GM18870 (cell line): ENCODE measurements at regions not wholly inside any gene's neighbourhood (a gene's known extent, or its start where the extent isn't known, plus 50 kb on each side); places are given as distances from the start of the nearest gene placed in this dataset.

Experiments
- ATAC-seq: cut with Tn5 transposase; IDR thresholded peaks from one replicate; pipeline ENCODE4 v1.9.1; 2021; ENCODE audit warnings: moderate library complexity; ENCODE audit not compliant: unreplicated experiment

GRCh38 chr11:134915881-134916280, 503.8 kb upstream of the B3GAT1 start:
- ATAC-seq = no peak

GRCh38 chr11:134915212-134915611, 503.2 kb upstream of the B3GAT1 start:
- no peak for ATAC-seq

- ATAC-seq = no peak
These were observed 502.1 kb upstream of the B3GAT1 start for GRCh38 chr11:134913999-134914590.

GRCh38 chr11:134913391-134913790, 501.3 kb upstream of the B3GAT1 start:
- ATAC-seq = no peak

DNA sequence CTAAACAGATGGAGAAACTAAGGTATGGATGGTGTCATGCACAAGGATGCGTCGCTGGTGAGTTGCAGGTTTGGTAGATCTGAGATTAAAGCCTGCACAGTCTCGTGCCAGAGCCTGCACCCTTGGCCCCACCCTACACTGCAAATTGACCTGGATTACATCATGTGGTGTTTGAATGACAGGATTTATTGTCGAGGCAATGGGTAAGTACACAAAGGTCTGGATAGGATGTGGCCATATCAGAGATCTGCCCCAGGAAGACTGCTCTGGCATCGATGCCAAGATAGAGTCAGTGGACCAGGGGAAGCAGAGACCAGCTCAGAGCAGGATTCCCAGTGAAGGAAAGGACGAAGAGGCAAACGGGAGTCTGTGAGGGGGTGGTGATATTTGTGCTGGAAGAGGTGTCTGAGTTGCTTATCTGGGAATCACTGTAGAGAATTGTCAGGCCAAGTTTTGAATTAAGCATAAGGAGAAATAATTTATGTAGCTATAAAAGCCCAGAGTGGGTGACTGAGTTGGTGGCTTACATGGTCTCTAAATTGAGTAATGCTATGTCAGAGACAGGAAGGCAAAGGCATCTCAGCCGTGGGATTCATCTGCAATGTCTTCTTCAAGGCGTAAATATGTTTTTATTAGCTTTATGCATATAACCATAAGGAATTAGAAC, 499.6 kb upstream of the B3GAT1 start:
- no peak for ATAC-seq

DNA sequence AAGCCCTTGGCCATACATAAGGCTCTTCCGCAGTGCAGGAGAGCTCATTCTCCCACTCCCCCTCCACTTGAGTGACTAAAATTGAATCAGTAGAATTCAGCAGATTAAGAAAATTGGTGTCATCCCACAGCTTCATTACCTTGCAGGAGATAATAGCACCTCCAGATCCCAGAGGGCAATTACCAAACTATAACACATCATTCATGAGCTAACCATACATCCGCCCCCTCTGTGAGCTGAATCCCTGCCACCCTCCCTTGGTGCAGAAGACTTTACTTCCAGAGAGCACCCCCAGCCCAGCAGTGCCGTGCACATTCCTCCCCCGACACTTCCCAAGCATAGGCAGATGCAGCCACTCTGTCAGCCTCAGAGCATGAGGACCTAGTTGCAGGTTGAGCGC, 496.5 kb upstream of the B3GAT1 start:
- ATAC-seq = no peak

DNA sequence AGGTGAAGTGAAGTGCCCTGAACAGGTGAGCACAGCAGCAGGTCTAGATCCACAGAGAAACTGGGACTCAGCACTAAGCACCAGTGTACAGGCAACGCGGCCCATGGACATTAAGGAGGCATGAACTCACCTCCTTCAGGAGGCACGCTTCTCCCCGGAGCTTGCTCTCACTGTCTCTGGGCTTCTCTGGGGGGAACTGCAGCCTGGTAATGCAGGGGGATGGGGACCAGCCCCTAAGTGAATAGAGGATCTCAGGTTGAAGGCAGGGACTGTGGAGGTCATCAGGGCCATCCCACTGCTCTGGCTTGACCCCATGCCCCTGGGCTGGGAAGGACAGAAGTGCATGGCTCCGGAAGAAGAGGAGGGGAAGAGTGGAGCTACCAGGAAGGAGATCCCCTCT, 495.6 kb upstream of the B3GAT1 start:
- no peak for ATAC-seq

DNA sequence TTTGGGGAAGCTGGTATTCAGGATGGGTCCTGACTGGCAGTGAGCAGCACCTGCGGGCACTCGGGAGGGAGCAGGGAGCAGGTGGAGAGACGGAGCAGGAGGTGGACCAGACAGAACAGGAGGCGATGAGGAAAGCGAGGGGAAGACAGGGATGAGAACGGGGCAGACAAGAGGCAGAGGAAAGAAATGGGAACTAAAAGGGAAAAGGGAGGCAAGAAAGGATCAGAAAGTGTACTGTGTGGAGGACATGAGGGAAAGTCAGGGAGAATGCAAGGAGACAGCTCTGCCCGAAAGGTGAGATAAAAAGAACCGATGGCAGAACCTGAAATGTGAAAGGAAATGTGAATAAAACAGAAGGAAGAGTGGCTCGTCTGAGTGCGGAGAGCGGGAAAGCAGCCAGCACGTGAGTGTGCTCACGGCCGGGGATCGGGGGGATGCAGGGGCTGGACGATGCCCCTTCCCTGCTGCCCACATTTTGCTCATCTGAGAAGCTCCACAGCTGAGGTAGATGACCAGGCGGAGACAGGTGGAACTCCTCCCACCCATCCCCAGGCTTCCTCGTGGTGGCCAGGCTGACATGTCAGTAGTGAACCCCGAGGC, 494.4 kb upstream of the B3GAT1 start:
- no peak for ATAC-seq

GRCh38 chr11:134905928-134906327, 493.9 kb upstream of the B3GAT1 start:
- ATAC-seq = no peak

DNA sequence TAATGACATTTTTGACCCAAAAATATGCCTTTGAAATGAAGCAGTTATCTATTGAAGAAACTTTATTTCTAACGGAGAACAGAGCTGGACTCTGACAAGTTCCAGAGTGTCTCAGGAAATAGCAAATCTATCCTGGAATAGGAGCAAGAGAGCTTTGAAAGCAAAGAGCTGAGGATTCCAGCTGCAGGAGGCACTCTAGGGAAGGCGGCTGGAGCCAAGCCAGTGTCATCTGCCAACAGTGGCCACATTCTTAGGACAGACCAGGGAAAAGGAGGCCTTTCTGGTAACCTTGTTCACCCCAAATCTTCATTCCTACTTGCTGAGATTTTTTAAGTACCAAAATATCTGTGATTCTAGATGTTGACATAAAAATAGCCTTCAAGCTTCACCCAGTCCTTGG, 493.5 kb upstream of the B3GAT1 start:
- no peak for ATAC-seq

DNA sequence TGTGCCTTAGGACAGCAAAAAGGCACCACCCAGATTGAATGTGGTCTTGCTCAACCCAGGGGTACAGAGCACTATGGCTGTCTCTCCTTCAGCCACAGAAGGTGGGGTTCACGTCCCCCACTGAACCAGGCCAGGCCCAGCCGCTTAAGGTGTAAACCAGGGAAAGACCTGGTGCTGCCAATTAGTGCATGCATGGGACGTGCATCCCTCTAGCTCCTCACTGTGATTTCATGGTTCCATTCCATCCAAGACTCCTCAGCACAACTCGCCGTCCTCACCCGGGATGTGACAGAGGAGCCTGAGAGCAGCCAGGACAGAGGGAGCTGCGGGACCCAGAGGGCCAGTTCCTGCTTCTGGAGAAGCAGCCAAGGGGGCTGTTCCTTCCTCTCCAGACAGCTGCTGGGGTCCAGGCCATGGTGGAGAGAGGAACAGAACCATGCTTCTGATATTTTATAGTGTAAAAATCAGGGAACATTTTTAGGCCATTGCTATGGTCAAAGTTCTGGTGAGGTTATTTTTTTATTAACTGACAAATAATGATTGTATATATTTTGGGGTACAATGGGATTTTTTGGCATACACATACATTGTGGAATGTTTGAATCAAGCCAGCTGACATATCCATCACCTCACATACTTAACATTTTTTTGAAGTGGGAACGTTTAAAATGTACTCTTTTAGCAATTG, 492.2 kb upstream of the B3GAT1 start:
- no peak for ATAC-seq

DNA sequence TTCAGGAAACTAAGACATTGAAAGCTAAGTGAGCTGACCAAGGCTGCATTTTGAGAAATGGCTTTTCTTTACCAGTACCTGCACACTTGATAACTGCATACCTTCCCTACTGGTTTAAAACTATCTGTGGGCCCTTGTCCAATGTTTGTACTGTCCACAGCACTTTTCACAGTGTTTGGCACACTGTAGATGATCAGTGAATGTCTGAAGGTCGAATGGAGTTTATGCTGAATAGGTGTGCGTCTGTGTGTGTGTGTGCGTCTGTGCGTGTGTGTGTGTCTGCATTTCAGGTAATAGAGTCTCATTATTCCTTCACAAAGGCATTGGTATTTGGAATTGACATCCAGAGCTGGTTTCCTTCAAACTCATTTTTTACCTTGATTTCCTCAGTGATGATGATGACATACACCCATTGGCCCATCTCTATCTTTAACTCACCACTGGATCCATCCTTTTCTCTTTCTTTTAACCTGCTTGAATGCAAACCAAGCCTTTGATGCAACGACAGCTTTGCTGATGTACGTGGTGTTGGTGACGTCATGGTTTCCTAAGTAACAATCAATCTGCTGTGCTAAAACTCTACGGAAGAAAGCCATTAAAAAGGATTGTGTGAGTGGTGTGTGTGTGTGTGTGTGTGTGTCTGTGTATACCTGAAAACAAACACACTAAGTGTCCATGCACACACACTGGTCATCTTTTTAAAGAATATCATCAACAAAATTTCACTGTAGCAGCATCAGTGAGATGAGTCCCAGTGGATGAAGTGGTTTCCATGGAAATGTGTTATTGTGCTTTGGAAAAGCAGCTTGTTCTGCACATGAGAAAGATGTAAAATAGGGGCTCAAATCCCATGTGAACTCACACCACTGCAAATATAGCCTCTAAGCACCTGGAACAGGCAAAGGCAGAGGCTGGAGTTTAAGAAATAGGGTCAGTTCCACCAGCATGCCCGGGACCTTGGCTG, 490.2 kb upstream of the B3GAT1 start:
- ATAC-seq = no peak

DNA sequence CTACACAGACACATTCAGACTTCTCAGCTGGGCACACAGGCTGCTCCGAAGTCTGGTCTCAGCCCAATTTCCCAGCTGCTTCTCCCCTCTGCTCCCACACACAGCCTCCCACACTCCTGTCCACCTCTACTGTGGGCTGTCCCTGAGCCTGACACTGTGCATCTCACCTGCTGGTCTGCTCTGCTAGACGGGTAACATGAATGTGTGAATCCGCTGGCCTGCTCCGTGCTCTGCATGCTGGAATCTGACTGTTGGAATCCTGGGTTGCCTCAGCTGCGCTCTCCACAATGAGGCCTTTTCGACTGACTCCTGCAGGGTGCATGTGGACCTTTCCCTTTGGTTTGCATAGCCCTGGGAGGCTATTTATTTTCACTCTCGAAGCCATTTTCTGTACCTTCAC, 489.5 kb upstream of the B3GAT1 start:
- no peak for ATAC-seq

- ATAC-seq = no peak
These were observed 482.0 kb upstream of the B3GAT1 start for GRCh38 chr11:134893810-134894685.

- no peak for ATAC-seq
These were observed 478.4 kb upstream of the B3GAT1 start for GRCh38 chr11:134890446-134890845.

DNA sequence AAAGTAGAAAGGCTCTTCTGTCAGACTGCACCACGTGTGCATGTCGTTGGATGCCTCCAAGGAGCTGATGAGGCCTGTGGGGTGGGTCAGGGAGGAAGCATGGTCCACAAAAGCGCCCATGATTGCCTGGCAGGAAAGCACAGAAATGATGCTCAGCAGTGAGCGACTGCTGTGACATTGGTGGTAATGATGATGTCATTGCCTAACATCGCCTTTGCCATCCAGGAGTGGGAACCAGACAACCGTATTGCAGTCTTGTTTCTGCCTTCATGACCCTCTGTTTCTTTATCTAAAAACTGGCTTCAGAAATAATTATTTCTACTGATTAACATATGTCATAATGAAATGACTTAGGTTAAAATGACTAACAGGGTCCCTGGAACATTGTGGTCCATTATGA, 477.8 kb upstream of the B3GAT1 start:
- no peak for ATAC-seq

GRCh38 chr11:134888821-134889220, 476.8 kb upstream of the B3GAT1 start:
- ATAC-seq = no peak

GRCh38 chr11:134887896-134888295, 475.9 kb upstream of the B3GAT1 start:
- ATAC-seq = no peak

DNA sequence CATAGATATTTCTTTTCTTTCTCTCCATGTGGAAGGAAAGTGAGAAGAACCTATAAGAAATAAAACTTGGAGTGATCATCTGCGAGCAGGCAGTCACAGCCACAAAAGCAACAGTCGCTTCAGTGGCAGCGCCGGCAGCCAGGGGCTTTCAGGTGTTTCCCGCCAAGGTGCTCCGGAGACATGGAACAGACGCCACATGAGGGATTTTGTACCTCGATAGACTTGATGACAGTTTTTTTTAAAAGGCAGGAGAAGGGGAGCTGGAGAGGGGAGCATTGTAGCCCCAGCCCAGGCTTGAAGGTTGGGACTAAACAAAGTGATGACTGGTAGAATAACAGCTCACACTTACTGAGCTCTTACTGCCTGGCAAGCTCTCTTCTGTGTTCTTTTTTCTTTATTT, 471.4 kb upstream of the B3GAT1 start:
- no peak for ATAC-seq
